Activated CD4-positive, alpha-beta memory T cell treated with anti-CD3 and anti-CD28 coated beads, Interleukin-2, amount 10 ng/mL, durations not matched to agents 7 days and 5 days (primary cell): ENCODE measurements at regions not wholly inside any gene's neighbourhood (a gene's known extent, or its start where the extent isn't known, plus 50 kb on each side); places are given as distances from the start of the nearest gene placed in this dataset.
"Not testable (repeated sequence)": the region's sequence is repeated elsewhere in the genome, so short reads cannot be mapped to it uniquely, and the experiment has no call there.

Experiments used
- CTCF ChIA-PET: fragments of 350-600 bp; sonication (Branson Sonifier 250); formaldehyde crosslinking; loops from one replicate; lab custom pipeline; 2021; ENCODE audit warnings: antibody characterized with exemption, inconsistent platforms; lab: Charles Lee
- POLR2A ChIA-PET: fragments of 350-600 bp; sonication (Branson Sonifier 250); formaldehyde crosslinking; loops from one replicate; lab custom pipeline; 2021; ENCODE audit warnings: antibody characterized with exemption; lab: Charles Lee
- DNase-seq: peaks from one replicate; pipeline ENCODE4 v3.0.0-alpha.2; 2020
- H3K27ac Mint-ChIP-seq: one replicate; pipeline ENCODE4 v1.8.0; 2021; ENCODE audit warnings: mild to moderate bottlenecking, mixed read lengths
- H3K27me3 Mint-ChIP-seq: one replicate; pipeline ENCODE4 v1.8.0; 2021; ENCODE audit warnings: mixed read lengths
- H3K36me3 Mint-ChIP-seq: one replicate; pipeline ENCODE4 v1.8.0; 2021; ENCODE audit warnings: low read depth, mixed read lengths
- H3K4me1 Mint-ChIP-seq: one replicate; pipeline ENCODE4 v1.8.0; 2021; ENCODE audit warnings: mixed read lengths
- H3K4me3 Mint-ChIP-seq: one replicate; pipeline ENCODE4 v1.8.0; 2021; ENCODE audit warnings: mild to moderate bottlenecking, mixed read lengths
- H3K9me3 Mint-ChIP-seq: one replicate; pipeline ENCODE4 v1.8.0; 2021; ENCODE audit warnings: mixed read lengths

- H3K4me1 Mint-ChIP-seq, H3K27ac Mint-ChIP-seq, H3K4me3 Mint-ChIP-seq, CTCF ChIA-PET, H3K9me3 Mint-ChIP-seq, POLR2A ChIA-PET, H3K36me3 Mint-ChIP-seq, H3K27me3 Mint-ChIP-seq, DNase-seq: not testable (repeated sequence)
Measured at GRCh38 chr16:33583702-33584101, 124.3 kb downstream of the TP53TG3F start.

- H3K9me3 Mint-ChIP-seq, H3K27me3 Mint-ChIP-seq, H3K4me1 Mint-ChIP-seq, H3K36me3 Mint-ChIP-seq, H3K4me3 Mint-ChIP-seq, DNase-seq, CTCF ChIA-PET, H3K27ac Mint-ChIP-seq, POLR2A ChIA-PET: not testable (repeated sequence)
Measured at GRCh38 chr16:33588589-33588988, 129.2 kb downstream of the TP53TG3F start.

GRCh38 chr16:33593344-33593743 is 133.9 kb downstream of the TP53TG3F start:
- H3K4me3 Mint-ChIP-seq: not testable (repeated sequence)

GRCh38 chr16:33595074-33595473 is 135.7 kb downstream of the TP53TG3F start:
- H3K4me1 Mint-ChIP-seq, H3K4me3 Mint-ChIP-seq, DNase-seq, H3K36me3 Mint-ChIP-seq, CTCF ChIA-PET, H3K9me3 Mint-ChIP-seq, H3K27ac Mint-ChIP-seq, H3K27me3 Mint-ChIP-seq, POLR2A ChIA-PET: not testable (repeated sequence)

More at GRCh38 chr16:33593344-33593743, 133.9 kb downstream of the TP53TG3F start:
- CTCF ChIA-PET, H3K4me1 Mint-ChIP-seq, H3K27me3 Mint-ChIP-seq, H3K9me3 Mint-ChIP-seq, POLR2A ChIA-PET, H3K36me3 Mint-ChIP-seq, H3K27ac Mint-ChIP-seq, DNase-seq: not testable (repeated sequence)

GRCh38 chr16:33601029-33601428 is 141.6 kb downstream of the TP53TG3F start:
- H3K27me3 Mint-ChIP-seq, H3K4me3 Mint-ChIP-seq, H3K27ac Mint-ChIP-seq, H3K4me1 Mint-ChIP-seq, H3K9me3 Mint-ChIP-seq, POLR2A ChIA-PET, DNase-seq, H3K36me3 Mint-ChIP-seq, CTCF ChIA-PET: not testable (repeated sequence)

GRCh38 chr16:33623535-33624077 is 164.2 kb downstream of the TP53TG3F start:
- H3K4me3 Mint-ChIP-seq, H3K36me3 Mint-ChIP-seq, H3K9me3 Mint-ChIP-seq, POLR2A ChIA-PET, H3K4me1 Mint-ChIP-seq, H3K27ac Mint-ChIP-seq, DNase-seq, H3K27me3 Mint-ChIP-seq, CTCF ChIA-PET: not testable (repeated sequence)

- H3K4me1 Mint-ChIP-seq, H3K36me3 Mint-ChIP-seq, H3K27me3 Mint-ChIP-seq, CTCF ChIA-PET, H3K9me3 Mint-ChIP-seq, H3K4me3 Mint-ChIP-seq, POLR2A ChIA-PET, H3K27ac Mint-ChIP-seq, DNase-seq: not testable (repeated sequence)
Measured at GRCh38 chr16:33628895-33629294, 169.5 kb downstream of the TP53TG3F start.

GRCh38 chr16:33631713-33632112 is 172.3 kb downstream of the TP53TG3F start:
- H3K36me3 Mint-ChIP-seq, DNase-seq, H3K9me3 Mint-ChIP-seq, H3K27me3 Mint-ChIP-seq, H3K27ac Mint-ChIP-seq, H3K4me3 Mint-ChIP-seq, H3K4me1 Mint-ChIP-seq, CTCF ChIA-PET, POLR2A ChIA-PET: not testable (repeated sequence)

- H3K9me3 Mint-ChIP-seq, CTCF ChIA-PET, H3K27ac Mint-ChIP-seq, DNase-seq, H3K36me3 Mint-ChIP-seq, POLR2A ChIA-PET, H3K4me3 Mint-ChIP-seq, H3K27me3 Mint-ChIP-seq, H3K4me1 Mint-ChIP-seq: not testable (repeated sequence)
Measured at GRCh38 chr16:33634057-33634456, 174.6 kb downstream of the TP53TG3F start.

GRCh38 chr16:33636760-33637159 is 177.3 kb downstream of the TP53TG3F start:
- POLR2A ChIA-PET, H3K4me3 Mint-ChIP-seq, H3K36me3 Mint-ChIP-seq, DNase-seq, H3K9me3 Mint-ChIP-seq, H3K27ac Mint-ChIP-seq, H3K27me3 Mint-ChIP-seq, H3K4me1 Mint-ChIP-seq, CTCF ChIA-PET: not testable (repeated sequence)

- DNase-seq, H3K27me3 Mint-ChIP-seq, H3K4me1 Mint-ChIP-seq, H3K9me3 Mint-ChIP-seq, POLR2A ChIA-PET, CTCF ChIA-PET, H3K27ac Mint-ChIP-seq, H3K36me3 Mint-ChIP-seq, H3K4me3 Mint-ChIP-seq: not testable (repeated sequence)
Measured at GRCh38 chr16:33643270-33643669, 183.9 kb downstream of the TP53TG3F start.

- H3K36me3 Mint-ChIP-seq, H3K4me1 Mint-ChIP-seq, DNase-seq, H3K9me3 Mint-ChIP-seq, POLR2A ChIA-PET, H3K4me3 Mint-ChIP-seq, H3K27me3 Mint-ChIP-seq, CTCF ChIA-PET, H3K27ac Mint-ChIP-seq: not testable (repeated sequence)
Measured at GRCh38 chr16:33643698-33644381, 184.4 kb downstream of the TP53TG3F start.

- H3K27me3 Mint-ChIP-seq, H3K27ac Mint-ChIP-seq, H3K9me3 Mint-ChIP-seq, H3K36me3 Mint-ChIP-seq, DNase-seq, H3K4me3 Mint-ChIP-seq, POLR2A ChIA-PET, CTCF ChIA-PET, H3K4me1 Mint-ChIP-seq: not testable (repeated sequence)
Measured at GRCh38 chr16:33646386-33646785, 187.0 kb downstream of the TP53TG3F start.

GRCh38 chr16:33655756-33656155 is 196.3 kb downstream of the TP53TG3F start:
- H3K27ac Mint-ChIP-seq, CTCF ChIA-PET, H3K36me3 Mint-ChIP-seq, H3K4me3 Mint-ChIP-seq, H3K9me3 Mint-ChIP-seq, DNase-seq, POLR2A ChIA-PET, H3K27me3 Mint-ChIP-seq, H3K4me1 Mint-ChIP-seq: not testable (repeated sequence)
